ENCODE measurements at regions not wholly inside any gene's neighbourhood (a gene's known extent, or its start where the extent isn't known, plus 50 kb on each side); places are given as distances from the start of the nearest gene placed in this dataset.

GRCh38 chr6:147131532-147132128 lies 72.6 kb upstream of the STXBP5 start:
- DNase-seq (ENCODE audit: low read depth in 2 of 2), result no peak

- no peak for DNase-seq (ENCODE audit: low read depth in 2 of 2)
These were observed 71.3 kb upstream of the STXBP5 start for GRCh38 chr6:147132889-147133288.

- no peak for DNase-seq (ENCODE audit: low read depth in 2 of 2)
These were observed 70.5 kb upstream of the STXBP5 start for GRCh38 chr6:147133669-147134068.

GRCh38 chr6:147135211-147135681 lies 69.0 kb upstream of the STXBP5 start:
- peak; percentile 81 to 85 for DNase-seq (ENCODE audit: low read depth in 2 of 2)

DNA sequence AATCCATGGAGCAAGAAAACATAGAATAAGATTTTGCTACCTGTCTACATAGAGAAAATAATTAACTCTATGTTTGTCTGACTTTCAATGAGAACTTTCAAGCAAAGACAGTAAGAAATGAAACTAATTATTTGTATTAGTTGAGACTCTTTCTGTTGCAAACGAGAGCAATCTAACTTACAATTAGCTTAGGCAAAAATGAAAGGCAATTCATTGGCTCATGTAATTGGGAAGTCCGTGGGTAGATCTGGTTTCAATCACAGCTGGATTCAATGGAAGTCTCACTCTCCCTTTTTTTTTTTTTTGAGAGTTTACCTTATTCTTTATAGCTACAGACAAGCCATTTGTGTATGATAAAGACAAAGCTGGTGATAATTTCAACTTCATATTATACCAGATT lies 68.2 kb upstream of the STXBP5 start:
- DNase-seq (ENCODE audit: low read depth in 2 of 2), result no peak

DNA sequence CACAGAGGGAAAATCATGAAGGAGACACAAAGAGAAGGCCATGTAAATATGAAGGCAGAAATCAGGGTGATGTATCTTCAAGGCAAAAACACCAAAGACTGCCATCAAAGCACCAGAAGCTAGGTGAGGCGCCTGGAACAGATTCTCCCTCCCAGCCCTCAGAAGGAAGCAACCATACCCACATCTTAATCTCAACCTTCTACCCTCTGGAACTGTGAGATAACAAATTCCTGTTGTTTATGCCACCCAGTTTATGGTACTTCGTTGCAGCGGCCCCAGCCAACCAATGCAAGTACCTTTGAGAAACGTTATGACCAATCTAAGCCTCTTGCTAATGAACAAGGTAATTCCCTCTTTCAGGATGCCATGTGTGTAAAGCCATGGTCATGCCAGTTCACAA lies 66.2 kb upstream of the STXBP5 start:
- DNase-seq (ENCODE audit: low read depth in 2 of 2), result no peak

GRCh38 chr6:147138835-147139234 lies 65.4 kb upstream of the STXBP5 start:
- DNase-seq (ENCODE audit: low read depth in 2 of 2), result no peak

DNA sequence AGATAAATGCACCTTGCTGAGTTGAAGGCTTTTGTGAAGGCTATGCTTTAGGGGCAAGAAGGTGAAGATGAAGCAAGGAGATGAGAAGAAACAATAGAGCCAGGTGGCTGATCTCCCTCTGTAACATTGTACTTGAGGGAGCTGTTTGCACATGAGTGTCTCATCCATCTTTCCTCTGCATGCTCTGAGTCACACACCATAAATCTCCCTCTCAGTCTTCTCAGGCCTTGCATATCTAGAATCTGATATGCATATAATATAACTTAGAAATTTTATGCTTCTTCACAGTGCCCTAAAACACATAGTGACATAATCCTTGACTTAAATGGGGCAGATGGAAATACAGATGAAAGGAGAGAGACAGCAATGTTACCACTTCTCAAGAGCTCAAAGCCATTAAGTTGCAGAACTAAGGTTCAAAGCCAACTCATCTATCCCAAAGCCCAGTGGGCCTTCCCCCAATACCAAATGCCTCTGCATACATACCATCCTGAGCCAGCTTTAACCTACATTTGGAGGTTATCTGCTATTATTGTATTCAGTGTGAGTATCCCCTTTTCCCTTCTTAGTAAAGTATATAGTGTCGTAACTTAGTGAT lies 62.4 kb upstream of the STXBP5 start:
- peak; percentile 29 to 36 for DNase-seq (ENCODE audit: low read depth in 2 of 2)

DNA sequence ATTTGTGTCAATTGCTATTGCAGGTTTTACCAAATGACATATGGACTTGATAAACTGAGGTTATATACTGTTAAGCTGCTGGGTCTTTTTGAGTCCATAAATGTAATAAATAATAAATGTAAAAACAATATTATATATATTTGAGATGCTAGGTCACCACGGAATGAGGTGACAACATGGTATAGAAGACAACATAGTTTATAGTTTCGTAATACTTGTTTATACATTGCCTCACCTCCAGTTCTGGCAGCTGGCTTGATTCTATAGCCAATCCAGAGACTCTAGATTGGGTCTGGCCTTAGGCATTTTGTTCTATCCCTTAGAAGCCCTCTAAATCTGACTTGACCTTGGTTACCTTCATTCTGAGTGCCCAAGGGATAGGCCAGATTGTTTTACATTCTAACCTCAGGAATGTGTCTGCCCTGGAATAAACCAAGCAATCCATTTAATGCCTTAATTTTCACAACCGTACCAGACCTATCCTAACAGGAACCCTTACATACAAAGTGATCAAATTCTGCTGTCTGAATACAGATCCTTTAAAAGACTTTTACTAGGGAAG lies 61.5 kb upstream of the STXBP5 start:
- no peak for DNase-seq (ENCODE audit: low read depth in 2 of 2)

- DNase-seq (ENCODE audit: low read depth in 2 of 2), result no peak
These were observed 55.1 kb upstream of the STXBP5 start for GRCh38 chr6:147149092-147149491.

DNA sequence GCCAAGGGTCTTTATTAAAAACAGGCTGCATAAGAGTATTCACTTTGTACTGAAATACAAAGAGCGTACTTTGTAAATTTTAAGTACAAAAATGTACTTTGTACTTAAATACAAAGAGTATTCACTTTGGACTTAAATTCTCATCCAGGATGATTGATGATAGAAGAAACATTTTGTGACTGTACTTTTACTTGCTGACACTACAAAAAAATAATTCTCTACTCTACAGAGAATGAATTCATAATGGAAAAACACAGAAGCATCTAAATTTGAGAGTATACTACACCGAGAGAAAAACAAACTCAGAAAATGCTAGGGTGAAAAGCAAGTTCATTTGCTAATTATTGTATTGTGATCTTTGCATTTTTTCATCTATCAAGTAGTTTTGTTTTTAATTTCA lies 54.4 kb upstream of the STXBP5 start:
- DNase-seq (ENCODE audit: low read depth in 2 of 2), result no peak

DNA sequence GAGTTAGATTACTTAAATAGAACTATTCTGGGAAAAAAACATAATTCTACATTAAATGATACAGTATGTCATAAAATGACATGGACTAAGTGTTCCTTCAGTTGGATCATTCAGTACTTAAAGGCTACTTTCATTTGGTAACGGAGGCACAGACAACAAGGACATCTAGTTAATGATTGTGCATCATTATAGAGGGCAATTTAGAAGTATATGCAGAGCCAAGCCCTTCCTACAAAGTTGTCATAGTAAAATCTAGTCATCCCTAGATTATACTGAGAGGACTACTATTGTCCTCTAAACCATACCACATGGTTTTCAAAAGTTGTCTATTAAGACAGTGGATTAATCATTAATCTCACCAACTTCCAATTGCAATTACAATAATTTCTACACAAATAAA lies 53.9 kb upstream of the STXBP5 start:
- no peak for DNase-seq (ENCODE audit: low read depth in 2 of 2)
